C4-2B (cell line): ENCODE measurements at regions not wholly inside any gene's neighbourhood (a gene's known extent, or its start where the extent isn't known, plus 50 kb on each side); places are given as distances from the start of the nearest gene placed in this dataset.

Experiments used
- H3K27ac ChIP-seq: fragments of 450-650 bp; 2 replicates; pipeline ENCODE4 v1.5.1; 2017
- CTCF ChIP-seq: fragments of 450-650 bp; conservative IDR thresholded peaks from 2 replicates; pipeline ENCODE4 v1.5.1; 2017; ENCODE audit warnings: mild to moderate bottlenecking
- ZFX ChIP-seq: fragments of 450-650 bp; IDR thresholded peaks from 2 replicates; pipeline ENCODE4 v1.6.1; 2017

DNA sequence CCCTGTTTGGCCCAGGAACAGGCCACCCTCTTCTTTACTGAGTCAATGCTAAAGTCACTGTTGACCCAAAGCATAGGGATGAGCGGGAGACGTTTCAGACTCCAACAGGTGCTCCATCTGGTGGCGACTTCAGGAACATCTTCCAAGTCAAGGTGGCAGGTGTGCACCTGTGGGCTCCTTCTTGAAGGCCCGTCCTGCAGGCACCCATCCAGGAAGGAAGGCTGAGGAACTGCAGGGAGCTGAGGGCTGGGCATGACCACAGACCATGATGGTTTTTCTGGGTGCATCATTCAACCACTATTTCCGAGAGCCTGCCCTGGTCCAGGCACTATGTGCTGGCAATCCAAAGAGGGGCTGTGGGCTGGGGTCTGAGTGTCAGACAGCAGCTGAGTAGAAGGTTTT lies 142.8 kb downstream of the NDUFA10 start:
- no peak for TF ChIP-seq ZFX
- TF ChIP-seq CTCF = peak; percentile 81
- peak overlapping the region; percentile 34; the same call in 1 of the 2 replicates for H3K27ac ChIP-seq

GRCh38 chr2:239881561-239882320 lies 143.4 kb downstream of the NDUFA10 start:
- peak overlapping the region; percentile 34 for H3K27ac ChIP-seq
- no peak for TF ChIP-seq ZFX
- TF ChIP-seq CTCF = no peak

DNA sequence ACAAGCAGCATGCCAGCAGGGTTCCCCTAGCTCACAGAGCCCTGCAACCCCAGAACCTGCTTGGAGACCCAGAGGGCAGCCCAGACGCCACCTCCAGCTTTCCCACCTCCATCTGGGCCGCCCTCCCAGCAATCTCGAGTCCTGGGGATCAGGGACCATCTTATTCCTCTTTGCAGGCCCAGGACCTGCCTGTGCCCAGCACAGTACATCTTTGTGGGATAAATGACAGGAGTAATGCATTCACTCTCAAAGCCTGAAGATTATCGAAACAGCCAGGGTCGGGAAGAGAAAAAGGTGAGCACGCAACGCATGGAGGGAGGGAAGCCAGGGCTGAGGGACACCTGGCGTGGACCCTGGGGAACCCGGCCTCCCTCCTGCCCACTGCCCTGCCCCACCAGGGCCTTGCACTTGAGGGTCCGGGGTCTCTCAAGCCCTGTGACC lies 144.1 kb downstream of the NDUFA10 start:
- peak overlapping the region; percentile 34 for H3K27ac ChIP-seq
- no peak for TF ChIP-seq ZFX
- TF ChIP-seq CTCF = no peak

GRCh38 chr2:239880396-239880795 lies 144.7 kb downstream of the NDUFA10 start:
- TF ChIP-seq ZFX (no peak), CTCF (no peak)
- H3K27ac ChIP-seq = no peak overlapping the region

GRCh38 chr2:239879423-239880084 lies 145.6 kb downstream of the NDUFA10 start:
- H3K27ac ChIP-seq = no peak overlapping the region
- TF ChIP-seq CTCF = no peak
- TF ChIP-seq ZFX = no peak

- H3K27ac ChIP-seq = no peak overlapping the region
- TF ChIP-seq ZFX = no peak
- TF ChIP-seq CTCF = no peak
Observed at GRCh38 chr2:239878686-239879085, 146.5 kb downstream of the NDUFA10 start.

DNA sequence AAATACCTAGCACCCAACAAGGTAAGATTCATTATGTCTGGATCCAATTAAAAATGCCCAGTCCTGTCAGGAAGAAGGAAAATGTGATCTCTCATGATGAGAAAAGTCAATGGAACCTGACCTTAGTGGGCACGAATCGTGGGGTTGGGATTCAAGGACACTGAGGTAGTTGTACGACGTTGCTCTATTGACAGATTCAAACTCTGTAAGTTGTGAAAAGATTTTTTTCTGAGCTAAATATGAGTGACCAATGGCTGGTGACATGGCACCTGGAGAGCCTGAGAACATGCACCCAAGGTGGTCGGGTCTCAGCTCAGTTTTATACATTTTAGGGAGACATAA lies 148.2 kb downstream of the NDUFA10 start:
- no peak for TF ChIP-seq CTCF
- TF ChIP-seq ZFX = no peak

More for the DNA sequence above, 148.2 kb downstream of the NDUFA10 start:
- H3K27ac ChIP-seq = no peak overlapping the region
